RWPE2 (cell line): ENCODE measurements at regions not wholly inside any gene's neighbourhood (a gene's known extent, or its start where the extent isn't known, plus 50 kb on each side); places are given as distances from the start of the nearest gene placed in this dataset.

Experiments
- ATAC-seq: fragments of 200-7000 bp; cut with Tn5 transposase; 3 replicates; pipeline ENCODE4 v1.9.1; 2021; ENCODE audit warnings: low read depth
- DNase-seq: peaks from one replicate; pipeline ENCODE4 v3.0.0-alpha.2; 2020; ENCODE audit warnings: low spot score
- H3K27ac ChIP-seq: fragments of 450-650 bp; 2 replicates; pipeline ENCODE4 v1.5.1; 2017; ENCODE audit warnings: mild to moderate bottlenecking; ENCODE audit not compliant: poor library complexity, severe bottlenecking
- H3K27me3 ChIP-seq: fragments of 250-450 bp; sonication (Bioruptor Pico); 2 replicates; pipeline ENCODE4 v1.5.1; 2021; ENCODE audit warnings: mild to moderate bottlenecking, moderate library complexity; ENCODE audit not compliant: insufficient read depth, poor library complexity, severe bottlenecking
- H3K36me3 ChIP-seq: fragments of 250-450 bp; sonication (Bioruptor Pico); 2 replicates; pipeline ENCODE4 v1.5.1; 2020; ENCODE audit warnings: low read depth, mild to moderate bottlenecking, moderate library complexity
- H3K4me1 ChIP-seq: fragments of 250-450 bp; sonication (Bioruptor Pico); 2 replicates; pipeline ENCODE4 v1.5.1; 2021; ENCODE audit warnings: mild to moderate bottlenecking, moderate library complexity; ENCODE audit not compliant: insufficient read depth, poor library complexity, severe bottlenecking
- H3K4me3 ChIP-seq: fragments of 250-450 bp; sonication (Bioruptor Pico); 2 replicates; pipeline ENCODE4 v1.5.1; 2021; ENCODE audit warnings: mild to moderate bottlenecking, moderate library complexity; ENCODE audit not compliant: severe bottlenecking
- H3K9me3 ChIP-seq: fragments of 250-450 bp; sonication (Bioruptor Pico); 2 replicates; pipeline ENCODE4 v1.5.1; 2021; ENCODE audit warnings: mild to moderate bottlenecking, moderate library complexity; ENCODE audit not compliant: severe bottlenecking
- TF ChIP-seq, protein P1 (sequence below): fragments of 450-650 bp; IDR thresholded peaks from one replicate; pipeline ENCODE4 v1.5.1; 2017; ENCODE audit warnings: mild to moderate bottlenecking, moderate library complexity; ENCODE audit not compliant: poor library complexity, severe bottlenecking

DNA sequence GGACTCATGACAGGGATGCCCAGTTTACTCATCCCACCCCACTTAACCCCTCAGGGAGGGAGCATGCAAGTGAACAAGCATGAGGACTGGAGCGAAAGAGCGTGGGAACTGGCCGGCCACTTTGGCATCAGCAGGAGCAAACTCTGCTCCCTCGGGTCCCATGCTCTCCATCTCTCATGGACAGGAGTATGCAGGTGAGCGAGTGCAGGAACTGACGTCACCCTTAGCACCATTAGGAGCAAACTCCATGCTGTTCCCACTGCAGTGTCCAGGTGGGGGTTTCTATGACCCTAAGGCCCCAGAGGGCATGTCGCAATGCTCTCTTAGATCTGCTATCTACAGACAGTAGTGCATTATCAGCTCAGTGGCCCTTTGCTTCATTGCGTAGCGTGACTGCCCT is 821.8 kb upstream of the LRFN5 start:
- ATAC-seq (no peak), DNase-seq (no peak)
- H3K36me3 ChIP-seq = no peaks in the 10 kb centered on the region
- no peaks in the 10 kb centered on the region for H3K27me3 ChIP-seq
- H3K9me3 ChIP-seq = no peaks in the 10 kb centered on the region
- TF ChIP-seq, protein P1, sequence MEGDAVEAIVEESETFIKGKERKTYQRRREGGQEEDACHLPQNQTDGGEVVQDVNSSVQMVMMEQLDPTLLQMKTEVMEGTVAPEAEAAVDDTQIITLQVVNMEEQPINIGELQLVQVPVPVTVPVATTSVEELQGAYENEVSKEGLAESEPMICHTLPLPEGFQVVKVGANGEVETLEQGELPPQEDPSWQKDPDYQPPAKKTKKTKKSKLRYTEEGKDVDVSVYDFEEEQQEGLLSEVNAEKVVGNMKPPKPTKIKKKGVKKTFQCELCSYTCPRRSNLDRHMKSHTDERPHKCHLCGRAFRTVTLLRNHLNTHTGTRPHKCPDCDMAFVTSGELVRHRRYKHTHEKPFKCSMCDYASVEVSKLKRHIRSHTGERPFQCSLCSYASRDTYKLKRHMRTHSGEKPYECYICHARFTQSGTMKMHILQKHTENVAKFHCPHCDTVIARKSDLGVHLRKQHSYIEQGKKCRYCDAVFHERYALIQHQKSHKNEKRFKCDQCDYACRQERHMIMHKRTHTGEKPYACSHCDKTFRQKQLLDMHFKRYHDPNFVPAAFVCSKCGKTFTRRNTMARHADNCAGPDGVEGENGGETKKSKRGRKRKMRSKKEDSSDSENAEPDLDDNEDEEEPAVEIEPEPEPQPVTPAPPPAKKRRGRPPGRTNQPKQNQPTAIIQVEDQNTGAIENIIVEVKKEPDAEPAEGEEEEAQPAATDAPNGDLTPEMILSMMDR = no peak
- H3K4me3 ChIP-seq = no peak overlapping the region
- H3K4me1 ChIP-seq = no peaks in the 10 kb centered on the region
- no peak overlapping the region for H3K27ac ChIP-seq

- TF ChIP-seq, protein P1 = no peak
- H3K36me3 ChIP-seq = no peaks in the 10 kb centered on the region
- ATAC-seq (no peak), DNase-seq (no peak)
- H3K27me3 ChIP-seq = no peaks in the 10 kb centered on the region
- no peak overlapping the region for H3K4me3 ChIP-seq
- H3K27ac ChIP-seq = no peak overlapping the region
- H3K9me3 ChIP-seq = no peaks in the 10 kb centered on the region
- no peaks in the 10 kb centered on the region for H3K4me1 ChIP-seq
Measured at GRCh38 chr14:40762685-40763084, 844.0 kb upstream of the LRFN5 start.

- TF ChIP-seq, protein P1 = no peak
- H3K4me1 ChIP-seq = no peaks in the 10 kb centered on the region
Measured at GRCh38 chr14:40762177-40762576, 844.5 kb upstream of the LRFN5 start.

GRCh38 chr14:40760704-40761103 is 846.0 kb upstream of the LRFN5 start:
- H3K9me3 ChIP-seq = no peaks in the 10 kb centered on the region
- H3K27me3 ChIP-seq = no peaks in the 10 kb centered on the region
- no peak overlapping the region for H3K4me3 ChIP-seq
- TF ChIP-seq, protein P1 = no peak
- H3K36me3 ChIP-seq = no peaks in the 10 kb centered on the region
- no peaks in the 10 kb centered on the region for H3K4me1 ChIP-seq
- ATAC-seq (no peak), DNase-seq (no peak)
- no peak overlapping the region for H3K27ac ChIP-seq

More at GRCh38 chr14:40762177-40762576, 844.5 kb upstream of the LRFN5 start:
- Histone ChIP-seq H3K36me3 (no peaks in the 10 kb centered on the region), H3K9me3 (no peaks in the 10 kb centered on the region), H3K27ac (no peak overlapping the region), H3K4me3 (no peak overlapping the region), H3K27me3 (no peaks in the 10 kb centered on the region)
- DNase-seq (no peak), ATAC-seq (no peak)

DNA sequence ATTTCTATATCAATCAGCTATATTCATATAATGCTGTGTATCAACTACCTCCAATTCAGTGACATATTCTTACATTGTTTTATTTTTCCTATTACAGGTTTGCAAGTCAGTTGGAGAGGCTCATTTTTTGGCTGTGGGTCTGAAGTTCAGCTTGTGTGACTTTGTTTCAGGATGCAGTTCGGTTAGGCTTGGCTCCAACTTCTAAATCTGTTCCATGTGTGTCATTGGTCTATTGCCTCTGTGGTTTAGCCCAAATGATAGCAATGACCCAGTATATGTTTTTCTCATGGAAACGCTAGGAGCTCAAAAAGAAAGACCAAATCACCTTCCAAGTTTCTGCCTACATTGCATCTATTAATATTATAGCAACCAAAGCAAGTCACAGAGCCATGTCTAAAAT is 848.6 kb upstream of the LRFN5 start:
- no peak for ATAC-seq
- Histone ChIP-seq H3K27me3 (no peaks in the 10 kb centered on the region), H3K36me3 (no peaks in the 10 kb centered on the region), H3K9me3 (no peaks in the 10 kb centered on the region), H3K4me3 (no peak overlapping the region), H3K4me1 (no peaks in the 10 kb centered on the region), H3K27ac (no peak overlapping the region)
- TF ChIP-seq, protein P1 = no peak
- no peak for DNase-seq
